ENCODE measurements at regions not wholly inside any gene's neighbourhood (a gene's known extent, or its start where the extent isn't known, plus 50 kb on each side); places are given as distances from the start of the nearest gene placed in this dataset.

GRCh38 chr16:55045329-55045728, 114.7 kb downstream of the IRX5 start:
- no CpG with 5 or more reads among the region's 3 CpGs for WGBS, 2 experiments (ENCODE audit: extremely low coverage in 2 of 2, insufficient read length in 1 of 2)
- POLR2A ChIA-PET (ENCODE audit: unreplicated experiment), result no interaction called here
- Histone ChIP-seq H3K4me2 (ENCODE audit: low read depth, low read length) (no peak overlapping the region), H3K4me1 (ENCODE audit: control insufficient read depth, insufficient read depth, low read length) (no peaks in the 10 kb centered on the region), H3K4ac (ENCODE audit: low read depth, low read length) (no peak overlapping the region), H3K4me3 (ENCODE audit: insufficient read depth, low read depth, low read length) (no peak overlapping the region), H3K18ac (ENCODE audit: low read depth, low read length) (no peak overlapping the region), H3K14ac (replicated peaks; ENCODE audit: low read depth, low read length) (no peak overlapping the region), H4K8ac (ENCODE audit: low read depth in 2 of 2, low read length in 2 of 2) (no peak overlapping the region), H3K36me3 (ENCODE audit: control insufficient read depth, insufficient read depth, low read length) (no peaks in the 10 kb centered on the region), H2AK9ac (replicated peaks; ENCODE audit: low read depth, low read length, poor library complexity) (no peak overlapping the region), H4K91ac (ENCODE audit: insufficient read depth, low read depth, low read length) (no peak overlapping the region), H4K5ac (ENCODE audit: low read depth, low read length) (no peak overlapping the region), H4K20me1 (ENCODE audit: insufficient read depth, low read length) (no peaks in the 10 kb centered on the region), H2BK20ac (ENCODE audit: low read depth, low read length) (no peak overlapping the region), H2AK5ac (ENCODE audit: low read depth, low read length) (no peak overlapping the region), H3K23ac (ENCODE audit: low read depth, low read length) (no peak overlapping the region), H2BK15ac (ENCODE audit: low read depth, low read length) (no peak overlapping the region), H3K9me3 (ENCODE audit: control insufficient read depth, insufficient read depth, low read length) (no peaks in the 10 kb centered on the region), H2BK120ac (ENCODE audit: low read depth, low read length) (no peak overlapping the region), H3K79me1 (ENCODE audit: low read depth in 1 of 2, low read length in 2 of 2) (no peaks in the 10 kb centered on the region), H3K9me1 (ENCODE audit: insufficient read depth, low read length) (no peaks in the 10 kb centered on the region), H2BK5ac (ENCODE audit: low read depth, low read length, poor library complexity, severe bottlenecking) (no peak overlapping the region), H3K27me3 (ENCODE audit: control insufficient read depth, insufficient read depth, low read length) (no peaks in the 10 kb centered on the region), H2AFZ (replicated peaks; ENCODE audit: low read length, poor library complexity) (no peak overlapping the region), H3K27ac (ENCODE audit: insufficient read depth, low read length) (no peak overlapping the region), H3K56ac (ENCODE audit: extremely low read depth, insufficient read depth, low read length) (no peak overlapping the region), H3K9ac (ENCODE audit: low read depth, low read length) (no peak overlapping the region)
- ATAC-seq (ENCODE audit: low read depth), result no peak
- in situ Hi-C loops (cut with MboI; ENCODE audit: low sequenced_read_pairs), result no loop called here
- intact Hi-C loops (cut with micrococcal nuclease), result no loop called here
- CTCF ChIA-PET, result no interaction called here
- no TSS peak for BruUV-seq (replicated peaks)
- TF ChIP-seq CEBPB (IDR thresholded peaks at IDR 0.05; ENCODE audit: low read depth, low read length), result no peak
- no peak for TF ChIP-seq USF2 (IDR thresholded peaks at IDR 0.05; ENCODE audit: low read depth, low read length)
- no peak for TF ChIP-seq MAZ (IDR thresholded peaks at IDR 0.05; ENCODE audit: borderline replicate concordance, low read depth, low read length)
- TF ChIP-seq FOS (IDR thresholded peaks at IDR 0.05; ENCODE audit: low read depth, low read length), result no peak
- TF ChIP-seq SMC3 (IDR thresholded peaks at IDR 0.05; ENCODE audit: low read depth, low read length), result no peak
- no peak for TF ChIP-seq RFX5 (IDR thresholded peaks at IDR 0.05; ENCODE audit: low read depth, low read length)
- TF ChIP-seq ELK1 (IDR thresholded peaks at IDR 0.05; ENCODE audit: borderline replicate concordance, low read depth, low read length), result no peak
- TF ChIP-seq MAFK (IDR thresholded peaks at IDR 0.05; ENCODE audit: low read depth, low read length), result no peak
- TF ChIP-seq BHLHE40 (IDR thresholded peaks at IDR 0.05; ENCODE audit: low read depth, low read length), result no peak
- no peak for TF ChIP-seq RCOR1 (IDR thresholded peaks at IDR 0.05; ENCODE audit: insufficient replicate concordance, low read length)
- TF ChIP-seq CTCF (conservative IDR thresholded peaks at IDR 0.05; ENCODE audit: low read depth, low read length), result no peak
- no peak for DNase-seq
- dilution Hi-C loops (cut with HindIII; ENCODE audit: low sequenced_read_pairs, unreplicated experiment), result no loop called here

Measured in IMR-90 (cell line).